ENCODE measurements at regions not wholly inside any gene's neighbourhood (a gene's known extent, or its start where the extent isn't known, plus 50 kb on each side); places are given as distances from the start of the nearest gene placed in this dataset.

DNA sequence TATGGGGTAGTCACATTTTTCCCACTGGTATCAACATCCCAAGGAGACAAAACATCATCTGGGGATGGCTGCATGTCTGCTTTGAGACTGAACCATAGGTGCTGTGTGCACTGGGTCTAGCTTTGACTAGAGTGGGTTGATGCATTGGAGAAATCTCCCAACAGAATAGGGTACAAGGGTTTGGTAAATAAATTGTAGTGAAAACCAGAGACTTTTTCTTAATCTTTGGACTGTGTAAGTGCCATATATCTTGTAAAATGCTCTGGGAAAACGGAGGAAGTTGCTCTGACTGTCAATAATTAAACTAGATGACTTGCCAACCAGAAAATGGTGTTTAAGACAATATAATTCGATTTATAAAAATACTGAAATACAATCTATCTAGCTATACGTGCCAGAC, 1064.0 kb upstream of the SLIT2 start:
- TF ChIP-seq POLR2A (IDR thresholded peaks at IDR 0.05), result no peak
- TF ChIP-seq, protein P1, sequence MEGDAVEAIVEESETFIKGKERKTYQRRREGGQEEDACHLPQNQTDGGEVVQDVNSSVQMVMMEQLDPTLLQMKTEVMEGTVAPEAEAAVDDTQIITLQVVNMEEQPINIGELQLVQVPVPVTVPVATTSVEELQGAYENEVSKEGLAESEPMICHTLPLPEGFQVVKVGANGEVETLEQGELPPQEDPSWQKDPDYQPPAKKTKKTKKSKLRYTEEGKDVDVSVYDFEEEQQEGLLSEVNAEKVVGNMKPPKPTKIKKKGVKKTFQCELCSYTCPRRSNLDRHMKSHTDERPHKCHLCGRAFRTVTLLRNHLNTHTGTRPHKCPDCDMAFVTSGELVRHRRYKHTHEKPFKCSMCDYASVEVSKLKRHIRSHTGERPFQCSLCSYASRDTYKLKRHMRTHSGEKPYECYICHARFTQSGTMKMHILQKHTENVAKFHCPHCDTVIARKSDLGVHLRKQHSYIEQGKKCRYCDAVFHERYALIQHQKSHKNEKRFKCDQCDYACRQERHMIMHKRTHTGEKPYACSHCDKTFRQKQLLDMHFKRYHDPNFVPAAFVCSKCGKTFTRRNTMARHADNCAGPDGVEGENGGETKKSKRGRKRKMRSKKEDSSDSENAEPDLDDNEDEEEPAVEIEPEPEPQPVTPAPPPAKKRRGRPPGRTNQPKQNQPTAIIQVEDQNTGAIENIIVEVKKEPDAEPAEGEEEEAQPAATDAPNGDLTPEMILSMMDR (IDR thresholded peaks at IDR 0.05), result no peak

Measured in heart left ventricle (tissue), 13 donors.